HEK293 (cell line): ENCODE measurements at regions not wholly inside any gene's neighbourhood (a gene's known extent, or its start where the extent isn't known, plus 50 kb on each side); places are given as distances from the start of the nearest gene placed in this dataset.

Experiments
- REST ChIP-seq: fragments of 450-650 bp; formaldehyde crosslinking; IDR thresholded peaks from 2 replicates; pipeline ENCODE4 v1.5.1; 2016; ENCODE audit warnings: missing biosample characterization, missing genetic modification characterization
- ZBTB20 ChIP-seq: fragments of 450-650 bp; formaldehyde crosslinking; IDR thresholded peaks from 2 replicates; pipeline ENCODE4 v1.5.1; 2016; ENCODE audit warnings: missing biosample characterization, missing genetic modification characterization
- ZNF26 ChIP-seq: fragments of 450-650 bp; formaldehyde crosslinking; IDR thresholded peaks from 2 replicates; pipeline ENCODE4 v1.5.1; 2016; ENCODE audit warnings: missing biosample characterization, missing genetic modification characterization
- ZNF280D ChIP-seq: fragments of 450-650 bp; formaldehyde crosslinking; IDR thresholded peaks from 2 replicates; pipeline ENCODE4 v1.5.1; 2016; ENCODE audit warnings: missing biosample characterization, missing genetic modification characterization

GRCh38 chr3:56869157-56869889, 67.6 kb upstream of the ARHGEF3 start:
- TF ChIP-seq ZNF280D (tag by site-specific recombination): no peak
- no peak for TF ChIP-seq ZNF26 (tag by site-specific recombination)
- TF ChIP-seq ZBTB20 (tag by site-specific recombination): no peak
- TF ChIP-seq REST (tag by site-specific recombination): no peak
